Smooth muscle cell (in vitro differentiated cells): ENCODE measurements at regions not wholly inside any gene's neighbourhood (a gene's known extent, or its start where the extent isn't known, plus 50 kb on each side); places are given as distances from the start of the nearest gene placed in this dataset.

Experiments
- DNase-seq: peaks from one replicate; lab custom pipeline; 2025; ENCODE audit not compliant: unreplicated experiment; lab: John Stamatoyannopoulos, UW
- H2AFZ ChIP-seq: fragments of 200-600 bp; sonication (generic); 2 replicates; pipeline ENCODE4 v1.6.0; 2016; ENCODE audit warnings: antibody characterized with exemption, low read depth, mild to moderate bottlenecking
- H3F3A ChIP-seq: fragments of 200-600 bp; sonication (generic); 2 replicates; pipeline ENCODE4 v1.6.0; 2017; ENCODE audit warnings: antibody characterized with exemption, low read depth
- H3K27ac ChIP-seq: fragments of 200-600 bp; sonication (generic); 2 replicates; pipeline ENCODE4 v1.5.1; 2016; ENCODE audit warnings: low read depth, mild to moderate bottlenecking
- H3K27me3 ChIP-seq: fragments of 200-600 bp; sonication (generic); 2 replicates; pipeline ENCODE4 v1.6.1; 2016; ENCODE audit warnings: low read depth, mild to moderate bottlenecking
- H3K36me3 ChIP-seq: fragments of 200-600 bp; sonication (generic); 2 replicates; pipeline ENCODE4 v1.5.1; 2016; ENCODE audit warnings: low read depth
- H3K4me1 ChIP-seq: fragments of 200-600 bp; sonication (generic); 2 replicates; pipeline ENCODE4 v1.5.1; 2016; ENCODE audit warnings: low read depth
- H3K4me2 ChIP-seq: fragments of 200-600 bp; sonication (generic); 2 replicates; pipeline ENCODE4 v1.6.0; 2016; ENCODE audit warnings: mild to moderate bottlenecking
- H3K4me3 ChIP-seq: fragments of 200-600 bp; sonication (generic); 2 replicates; pipeline ENCODE4 v1.5.1; 2016; ENCODE audit warnings: mild to moderate bottlenecking
- H3K79me2 ChIP-seq: fragments of 200-600 bp; sonication (generic); 2 replicates; pipeline ENCODE4 v1.6.0; 2016; ENCODE audit warnings: low read depth, mild to moderate bottlenecking
- H3K9ac ChIP-seq: fragments of 200-600 bp; sonication (generic); 2 replicates; pipeline ENCODE4 v1.6.0; 2016; ENCODE audit warnings: low read depth
- H3K9me3 ChIP-seq: fragments of 200-600 bp; sonication (generic); replicated peaks from 2 replicates; pipeline ENCODE4 v1.5.1; 2016; ENCODE audit warnings: low read depth
- H4K20me1 ChIP-seq: fragments of 200-600 bp; sonication (generic); 2 replicates; pipeline ENCODE4 v1.6.0; 2016; ENCODE audit warnings: low read depth
- CTCF ChIP-seq: fragments of 200-600 bp; sonication (generic); IDR thresholded peaks from 2 replicates; pipeline ENCODE4 v1.5.1; 2017; ENCODE audit warnings: borderline replicate concordance, mild to moderate bottlenecking, antibody characterized with exemption; ENCODE audit not compliant: insufficient read depth, poor library complexity, severe bottlenecking
- WGBS: methylation state at CpG from one replicate; pipeline ENCODE4 v1.1.7; 2016; ENCODE audit warnings: low lambda C conversion rate; 5-methylcytosine and 5-hydroxymethylcytosine counted together

- Histone ChIP-seq H4K20me1 (no peaks in the 10 kb centered on the region), H3K27me3 (peaks cover 3% of the 10 kb centered on the region), H2AFZ (no peak overlapping the region), H3K4me1 (no peaks in the 10 kb centered on the region), H3K4me3 (no peak overlapping the region), H3K36me3 (no peaks in the 10 kb centered on the region), H3K4me2 (no peak overlapping the region), H3K9me3 (no peaks in the 10 kb centered on the region), H3K9ac (no peak overlapping the region), H3K27ac (no peak overlapping the region), H3K79me2 (no peaks in the 10 kb centered on the region), H3F3A (no peaks in the 10 kb centered on the region)
- 82% methylated on average over 3 of the region's 3 CpGs for WGBS
- TF ChIP-seq CTCF: no peak
- no peak for DNase-seq
Measured at GRCh38 chr5:171562822-171563221, 143.4 kb downstream of the FGF18 start.

DNA sequence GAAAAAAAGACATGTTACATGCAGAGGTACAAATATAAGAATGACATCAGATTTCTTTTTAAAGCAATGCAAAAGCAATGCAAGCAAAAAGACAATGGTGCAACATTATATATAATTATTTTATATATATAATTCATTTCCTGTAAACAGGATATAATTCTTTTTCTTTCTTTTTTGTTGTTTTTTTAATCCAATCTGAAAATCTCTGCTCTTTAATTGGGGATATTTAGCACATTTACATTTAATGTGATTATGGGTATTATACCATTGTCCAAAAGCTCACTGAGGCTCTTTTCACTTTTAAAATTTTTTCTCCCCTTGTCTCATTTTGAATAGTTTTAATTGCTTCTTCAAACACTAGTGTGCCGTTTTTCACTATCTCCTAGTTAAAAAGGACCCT, 148.9 kb downstream of the FGF18 start:
- no peak overlapping the region for H3K27ac ChIP-seq
- H3K4me3 ChIP-seq: no peak overlapping the region
- H3K9me3 ChIP-seq: no peaks in the 10 kb centered on the region
- H3K36me3 ChIP-seq: peaks cover 2% of the 10 kb centered on the region
- no peak overlapping the region for H3K4me2 ChIP-seq
- DNase-seq: no peak
- no peaks in the 10 kb centered on the region for H3F3A ChIP-seq
- no peaks in the 10 kb centered on the region for H4K20me1 ChIP-seq
- no peak for TF ChIP-seq CTCF
- H3K27me3 ChIP-seq: no peaks in the 10 kb centered on the region
- no peaks in the 10 kb centered on the region for H3K4me1 ChIP-seq
- H2AFZ ChIP-seq: no peak overlapping the region
- WGBS: 94% methylated on average over 1 of the region's 1 CpG
- no peaks in the 10 kb centered on the region for H3K79me2 ChIP-seq
- no peak overlapping the region for H3K9ac ChIP-seq

- TF ChIP-seq CTCF: no peak
- Histone ChIP-seq H2AFZ (no peak overlapping the region), H3K27ac (no peak overlapping the region), H3K27me3 (no peaks in the 10 kb centered on the region), H3K9me3 (no peaks in the 10 kb centered on the region), H4K20me1 (no peaks in the 10 kb centered on the region), H3K9ac (no peak overlapping the region), H3K4me3 (no peak overlapping the region), H3K4me1 (no peaks in the 10 kb centered on the region), H3K36me3 (peaks cover 2% of the 10 kb centered on the region), H3F3A (no peaks in the 10 kb centered on the region), H3K79me2 (no peaks in the 10 kb centered on the region), H3K4me2 (no peak overlapping the region)
- WGBS: 38% methylated on average over 1 of the region's 1 CpG
- no peak for DNase-seq
Measured at GRCh38 chr5:171569065-171569712, 149.7 kb downstream of the FGF18 start.

GRCh38 chr5:171570244-171570825, 150.9 kb downstream of the FGF18 start:
- 67% methylated on average over 2 of the region's 2 CpGs for WGBS
- H3K79me2 ChIP-seq: no peaks in the 10 kb centered on the region

More at GRCh38 chr5:171570244-171570825, 150.9 kb downstream of the FGF18 start:
- Histone ChIP-seq H3K27me3 (no peaks in the 10 kb centered on the region), H3F3A (no peaks in the 10 kb centered on the region), H3K9me3 (no peaks in the 10 kb centered on the region), H3K4me3 (no peak overlapping the region), H3K27ac (no peak overlapping the region), H3K4me1 (no peaks in the 10 kb centered on the region), H4K20me1 (no peaks in the 10 kb centered on the region), H3K36me3 (peaks cover 2% of the 10 kb centered on the region), H3K4me2 (no peak overlapping the region), H2AFZ (no peak overlapping the region), H3K9ac (no peak overlapping the region)
- no peak for DNase-seq
- TF ChIP-seq CTCF: no peak
